Small intestine (tissue), 7 donors: ENCODE measurements at regions not wholly inside any gene's neighbourhood (a gene's known extent, or its start where the extent isn't known, plus 50 kb on each side); places are given as distances from the start of the nearest gene placed in this dataset.

Experiments
- DNase-seq, 2 donors: peaks; one replicate each; pipeline versions ENCODE4 v3.0.0 to v3.0.0-alpha.2; 2013
- FAIRE-seq: peaks from 2 replicates; lab custom pipeline; 2012; peaks lifted over from hg19 to GRCh38; lab: Jason Lieb, UNC
- H3K27ac ChIP-seq, 3 donors: one replicate each; pipeline ENCODE4 v1.5.1; 2013; ENCODE audit warnings: low read length in 2 of 3, mild to moderate bottlenecking in 2 of 3, control low read depth in 1 of 3, inconsistent platforms in 1 of 3, low read depth in 1 of 3, moderate library complexity in 1 of 3
- H3K27me3 ChIP-seq, 3 donors: one replicate each; pipeline ENCODE4 v1.6.1; 2013; ENCODE audit warnings: low read length in 3 of 3, inconsistent platforms in 1 of 3; ENCODE audit not compliant: control insufficient read depth in 3 of 3, insufficient read depth in 3 of 3
- H3K36me3 ChIP-seq, 3 donors: one replicate each; pipeline ENCODE4 v1.6.1; 2013; ENCODE audit warnings: low read length in 3 of 3, inconsistent platforms in 1 of 3, low read depth in 1 of 3, mild to moderate bottlenecking in 1 of 3, moderate library complexity in 1 of 3; ENCODE audit not compliant: control insufficient read depth in 3 of 3, insufficient read depth in 2 of 3
- H3K4me1 ChIP-seq, 3 donors: one replicate each; pipeline ENCODE4 v1.6.1; 2013; ENCODE audit warnings: low read length in 2 of 3, inconsistent platforms in 1 of 3, low read depth in 1 of 3, mild to moderate bottlenecking in 1 of 3, moderate library complexity in 1 of 3; ENCODE audit not compliant: control insufficient read depth in 3 of 3, insufficient read depth in 2 of 3
- H3K4me3 ChIP-seq, 3 donors: one replicate each; pipeline ENCODE4 v1.5.1; 2013; ENCODE audit warnings: low read length in 3 of 3, control low read depth in 1 of 3, inconsistent platforms in 1 of 3, low read depth in 1 of 3, mild to moderate bottlenecking in 1 of 3, moderate library complexity in 1 of 3
- H3K9me3 ChIP-seq, 2 donors: one replicate each; pipeline ENCODE4 v1.6.1; 2013; ENCODE audit warnings: low read depth in 1 of 2, low read length in 1 of 2; ENCODE audit not compliant: control insufficient read depth in 2 of 2, insufficient read depth in 1 of 2
- WGBS, 3 donors: extraction: QIAGEN DNeasy Blood & Tissue Kit; methylation state at CpG; one replicate each; pipeline ENCODE4 v1.1.7; 2013; 5-methylcytosine and 5-hydroxymethylcytosine counted together
- donor health status: healthy with polysubstance abuse.
- donor health status: control.
- donor health status: control.
- donor health status: Bipolar disorder and iron deficiency.
- donor health status: healthy.

DNA sequence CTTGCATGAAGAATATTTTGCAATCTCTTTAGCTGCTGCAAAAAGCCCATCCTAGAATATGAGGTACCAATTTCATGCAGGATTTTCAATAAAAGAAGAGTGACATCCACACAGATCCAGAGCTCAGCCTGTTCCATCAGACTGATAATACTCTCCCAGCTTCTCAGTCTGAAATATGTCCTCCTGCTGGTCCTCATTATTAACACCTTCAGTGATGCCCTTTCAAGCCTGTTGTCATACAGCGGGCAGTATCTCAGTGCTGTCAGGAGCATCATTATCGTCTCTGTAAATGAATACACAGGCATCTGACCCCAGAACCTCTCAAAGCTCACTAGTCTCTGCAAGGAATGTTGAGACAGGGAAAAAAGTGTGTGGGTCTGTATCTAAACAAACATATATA lies 1387.8 kb downstream of the OTOL1 start:
- DNase-seq (no peak), FAIRE-seq (no peak)
- 73 to 74% methylated on average over 2 of the region's 2 CpGs; no CpG with 5 or more reads in 1 of the 3 donors for WGBS, 3 donors

GRCh38 chr3:162892921-162893793 lies 1396.5 kb downstream of the OTOL1 start:
- Histone ChIP-seq H3K27ac (no peak overlapping the region), H3K9me3 (no peaks in the 10 kb centered on the region), H3K4me3 (no peak overlapping the region), H3K4me1 (no peaks in the 10 kb centered on the region), H3K27me3 (no peaks in the 10 kb centered on the region), H3K36me3 (no peaks in the 10 kb centered on the region)
- WGBS, 3 donors = 27 to 56% (median 47%) methylated on average over 5 to 6 of the region's 6 CpGs
- DNase-seq (no peak), FAIRE-seq (no peak)

More for the DNA sequence above, 1387.8 kb downstream of the OTOL1 start:
- no peak overlapping the region for H3K27ac ChIP-seq
- no peaks in the 10 kb centered on the region for H3K27me3 ChIP-seq
- H3K9me3 ChIP-seq = no peaks in the 10 kb centered on the region
- H3K4me3 ChIP-seq = no peak overlapping the region
- no peaks in the 10 kb centered on the region for H3K4me1 ChIP-seq
- H3K36me3 ChIP-seq = no peaks in the 10 kb centered on the region

DNA sequence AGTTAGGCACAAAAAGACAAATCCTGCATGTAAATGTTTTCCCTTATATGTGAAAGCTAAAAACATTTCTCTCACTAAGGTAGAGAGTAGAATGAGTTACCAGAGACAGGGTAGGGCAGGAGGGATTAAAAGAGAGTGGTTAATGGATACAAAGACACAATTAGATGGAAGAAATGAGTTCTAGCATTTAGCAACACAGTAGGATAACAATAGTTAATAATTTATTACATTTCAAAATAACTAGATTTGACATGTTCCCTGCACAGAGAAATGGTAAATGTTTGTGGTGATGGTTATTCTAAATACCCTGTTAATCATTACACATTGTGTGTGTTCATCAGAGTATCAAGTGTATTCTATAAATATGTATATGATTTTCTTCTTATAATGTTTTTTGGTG lies 1400.7 kb downstream of the OTOL1 start:
- H3K36me3 ChIP-seq = no peaks in the 10 kb centered on the region
- DNase-seq = no peak
- FAIRE-seq = no peak
- H3K27me3 ChIP-seq = no peaks in the 10 kb centered on the region
- no peak overlapping the region for H3K4me3 ChIP-seq
- H3K27ac ChIP-seq = no peak overlapping the region
- no peaks in the 10 kb centered on the region for H3K9me3 ChIP-seq
- H3K4me1 ChIP-seq = no peaks in the 10 kb centered on the region

- no peaks in the 10 kb centered on the region for H3K27me3 ChIP-seq
- H3K4me1 ChIP-seq = no peaks in the 10 kb centered on the region
- FAIRE-seq = no peak
- 46 to 74% (median 70%) methylated on average over 2 of the region's 2 CpGs for WGBS, 3 donors
- H3K4me3 ChIP-seq = no peak overlapping the region
- H3K9me3 ChIP-seq = no peaks in the 10 kb centered on the region
- no peaks in the 10 kb centered on the region for H3K36me3 ChIP-seq
- no peak for DNase-seq
- H3K27ac ChIP-seq = no peak overlapping the region
Observed at GRCh38 chr3:162932503-162932902, 1435.9 kb downstream of the OTOL1 start.

DNA sequence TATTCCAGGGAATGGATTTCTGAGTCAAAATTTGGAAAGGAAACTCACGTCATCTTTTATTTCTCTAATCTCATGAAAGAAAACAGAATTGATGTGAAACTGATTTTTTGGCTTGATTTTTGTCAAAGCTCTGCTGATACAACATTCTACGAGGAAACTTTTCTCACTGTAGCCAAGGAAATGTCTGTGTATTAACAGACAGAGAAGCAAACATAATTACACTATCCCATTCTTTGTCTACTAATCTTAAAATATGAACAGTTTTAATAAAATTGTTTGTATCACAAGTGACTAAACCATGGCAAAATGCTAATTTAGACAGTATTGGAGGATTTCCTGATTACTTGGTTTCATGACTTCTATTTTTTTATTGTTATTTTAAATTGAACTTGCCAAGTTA lies 1437.0 kb downstream of the OTOL1 start:
- DNase-seq (no peak), FAIRE-seq (no peak)
- H3K4me3 ChIP-seq = no peak overlapping the region
- 57 to 83% (median 74%) methylated on average over 2 of the region's 2 CpGs for WGBS, 3 donors
- no peak overlapping the region for H3K27ac ChIP-seq
- H3K9me3 ChIP-seq = no peaks in the 10 kb centered on the region
- H3K36me3 ChIP-seq = no peaks in the 10 kb centered on the region
- H3K27me3 ChIP-seq = no peaks in the 10 kb centered on the region
- H3K4me1 ChIP-seq = no peaks in the 10 kb centered on the region

GRCh38 chr3:162936706-162937105 lies 1440.1 kb downstream of the OTOL1 start:
- no peaks in the 10 kb centered on the region for H3K27me3 ChIP-seq
- no peaks in the 10 kb centered on the region for H3K4me1 ChIP-seq
- no peaks in the 10 kb centered on the region for H3K9me3 ChIP-seq
- FAIRE-seq (no peak), DNase-seq (no peak)
- no peak overlapping the region for H3K4me3 ChIP-seq
- no peak overlapping the region for H3K27ac ChIP-seq
- no peaks in the 10 kb centered on the region for H3K36me3 ChIP-seq

DNA sequence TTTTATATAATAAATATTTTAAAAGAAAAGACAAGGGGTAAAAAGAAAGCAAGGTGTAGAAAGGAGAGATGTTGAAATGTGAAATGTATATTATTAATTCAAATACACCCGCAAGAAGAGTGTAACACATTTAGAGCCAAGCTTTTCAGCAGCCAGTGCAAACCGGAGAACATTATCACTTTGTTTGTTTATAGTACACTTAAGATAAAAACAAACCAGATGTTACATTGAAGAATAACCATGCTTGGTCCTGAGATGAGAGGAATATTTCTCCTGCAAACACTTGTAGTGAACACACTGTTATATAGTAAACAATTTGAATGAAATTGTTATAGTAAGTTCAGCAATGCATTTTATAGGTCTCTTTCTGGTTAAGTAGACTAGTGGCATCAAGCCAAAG lies 1441.5 kb downstream of the OTOL1 start:
- FAIRE-seq = no peak
- no peaks in the 10 kb centered on the region for H3K27me3 ChIP-seq
- WGBS, 3 donors = 41 to 65% (median 61%) methylated on average over 2 of the region's 2 CpGs
- no peak overlapping the region for H3K4me3 ChIP-seq
- H3K4me1 ChIP-seq = no peaks in the 10 kb centered on the region
- no peaks in the 10 kb centered on the region for H3K9me3 ChIP-seq
- no peak overlapping the region for H3K27ac ChIP-seq
- no peak for DNase-seq
- no peaks in the 10 kb centered on the region for H3K36me3 ChIP-seq

DNA sequence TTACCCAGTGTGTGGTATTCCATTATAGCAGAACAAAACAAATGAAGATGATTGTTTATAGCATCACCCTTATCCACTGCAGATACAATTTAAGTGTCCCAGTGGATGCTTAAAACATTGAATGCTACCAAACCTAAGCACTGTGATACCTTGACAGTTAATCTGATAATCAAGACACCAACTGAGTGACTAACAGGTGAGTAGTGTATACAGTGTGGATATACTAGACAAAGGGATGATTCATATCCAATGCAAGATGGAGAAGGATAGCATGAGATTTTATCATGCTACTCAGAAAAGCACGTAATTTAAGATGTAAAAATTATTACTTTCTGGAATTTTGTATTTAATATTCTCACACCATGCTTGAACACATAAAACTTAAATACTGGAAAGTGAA lies 1449.0 kb downstream of the OTOL1 start:
- no peaks in the 10 kb centered on the region for H3K27me3 ChIP-seq
- no peak overlapping the region for H3K4me3 ChIP-seq
- DNase-seq = no peak
- no peaks in the 10 kb centered on the region for H3K4me1 ChIP-seq
- H3K27ac ChIP-seq = no peak overlapping the region
- FAIRE-seq = no peak
- no peaks in the 10 kb centered on the region for H3K9me3 ChIP-seq
- 2 to 28% (median 8%) methylated on average over 1 of the region's 1 CpG for WGBS, 3 donors
- H3K36me3 ChIP-seq = no peaks in the 10 kb centered on the region

GRCh38 chr3:162956711-162957110 lies 1460.1 kb downstream of the OTOL1 start:
- no peak for FAIRE-seq
- Histone ChIP-seq H3K36me3 (no peaks in the 10 kb centered on the region), H3K27me3 (no peaks in the 10 kb centered on the region), H3K4me1 (no peaks in the 10 kb centered on the region), H3K4me3 (no peak overlapping the region), H3K9me3 (no peaks in the 10 kb centered on the region), H3K27ac (no peak overlapping the region)
- no peak for DNase-seq
